HFF-Myc (cell line): ENCODE measurements at regions not wholly inside any gene's neighbourhood (a gene's known extent, or its start where the extent isn't known, plus 50 kb on each side); places are given as distances from the start of the nearest gene placed in this dataset.

Experiments used
- DNase-seq: peaks from one replicate; pipeline ENCODE4 v3.0.0-alpha.2; 2011; ENCODE audit warnings: low read depth; ENCODE audit errors: extremely low read depth
- H3K4me3 ChIP-seq: replicated peaks from 2 replicates; pipeline ENCODE4 v1.5.1; 2011; ENCODE audit warnings: low read depth, mild to moderate bottlenecking, control low read depth, low read length
- TF ChIP-seq, protein P1 (sequence below): IDR thresholded peaks from 2 replicates; pipeline ENCODE4 v1.5.1; 2012; ENCODE audit warnings: mild to moderate bottlenecking, low read depth, low read length, control low read depth; ENCODE audit errors: missing control alignments

DNA sequence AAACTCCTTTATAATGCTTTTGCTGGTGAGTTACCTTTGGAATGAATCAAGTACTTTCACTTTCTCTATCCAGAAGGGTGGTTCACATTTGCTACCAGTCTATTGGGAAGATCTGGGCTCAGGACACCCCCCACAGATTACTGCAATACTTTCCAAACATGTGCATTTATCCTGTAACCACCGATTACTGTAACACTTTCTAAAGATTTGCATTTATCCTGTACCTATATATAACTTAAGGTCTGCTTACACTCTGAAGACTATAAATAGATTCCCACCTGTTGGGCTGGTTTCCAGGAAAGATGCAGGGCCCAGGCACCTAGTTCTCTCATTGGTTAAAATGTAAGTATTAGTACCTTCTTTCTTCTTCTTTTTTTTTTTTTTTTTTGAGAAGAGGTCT is 113.0 kb upstream of the NEDD4L start:
- TF ChIP-seq, protein P1, sequence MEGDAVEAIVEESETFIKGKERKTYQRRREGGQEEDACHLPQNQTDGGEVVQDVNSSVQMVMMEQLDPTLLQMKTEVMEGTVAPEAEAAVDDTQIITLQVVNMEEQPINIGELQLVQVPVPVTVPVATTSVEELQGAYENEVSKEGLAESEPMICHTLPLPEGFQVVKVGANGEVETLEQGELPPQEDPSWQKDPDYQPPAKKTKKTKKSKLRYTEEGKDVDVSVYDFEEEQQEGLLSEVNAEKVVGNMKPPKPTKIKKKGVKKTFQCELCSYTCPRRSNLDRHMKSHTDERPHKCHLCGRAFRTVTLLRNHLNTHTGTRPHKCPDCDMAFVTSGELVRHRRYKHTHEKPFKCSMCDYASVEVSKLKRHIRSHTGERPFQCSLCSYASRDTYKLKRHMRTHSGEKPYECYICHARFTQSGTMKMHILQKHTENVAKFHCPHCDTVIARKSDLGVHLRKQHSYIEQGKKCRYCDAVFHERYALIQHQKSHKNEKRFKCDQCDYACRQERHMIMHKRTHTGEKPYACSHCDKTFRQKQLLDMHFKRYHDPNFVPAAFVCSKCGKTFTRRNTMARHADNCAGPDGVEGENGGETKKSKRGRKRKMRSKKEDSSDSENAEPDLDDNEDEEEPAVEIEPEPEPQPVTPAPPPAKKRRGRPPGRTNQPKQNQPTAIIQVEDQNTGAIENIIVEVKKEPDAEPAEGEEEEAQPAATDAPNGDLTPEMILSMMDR, result no peak
- DNase-seq, result no peak
- no peak overlapping the region for H3K4me3 ChIP-seq

DNA sequence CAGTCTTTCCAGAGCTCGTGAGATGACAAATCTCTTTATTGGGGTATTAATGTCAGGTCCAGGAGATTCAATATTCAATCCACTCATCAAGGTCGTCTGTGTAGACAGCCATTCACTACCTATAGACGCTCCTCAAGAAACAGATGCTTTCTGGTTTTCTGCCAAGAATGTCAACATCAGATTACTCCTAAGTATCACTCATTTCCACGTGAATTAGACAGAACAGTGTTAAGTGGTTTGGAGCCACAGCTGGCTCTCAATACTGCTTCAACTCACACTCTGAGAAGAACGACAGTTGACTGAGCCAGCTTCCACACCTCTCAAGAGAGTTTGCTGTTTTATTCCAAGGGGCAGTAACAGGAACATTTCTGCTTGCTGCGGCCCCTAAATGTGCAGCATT is 113.5 kb upstream of the NEDD4L start:
- DNase-seq, result no peak
- TF ChIP-seq, protein P1, result no peak
- no peak overlapping the region for H3K4me3 ChIP-seq

DNA sequence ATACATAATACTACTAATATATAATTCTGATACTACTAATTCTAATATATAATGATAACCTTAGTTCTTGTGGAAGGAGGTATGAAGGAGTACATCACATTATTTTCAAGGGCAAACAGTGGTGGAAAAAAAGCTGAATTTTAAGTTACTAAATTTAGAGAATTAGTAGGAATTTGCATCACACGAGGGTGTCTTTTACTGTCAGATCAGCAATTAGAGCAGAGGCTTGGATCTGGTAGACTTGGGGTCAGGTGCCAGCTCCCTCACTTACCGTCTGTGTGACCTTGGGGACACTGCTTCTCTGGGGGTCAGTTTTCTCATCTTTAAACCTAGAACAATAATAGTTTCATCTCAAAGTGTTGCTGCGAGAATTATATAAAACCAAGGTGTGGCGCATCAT is 114.1 kb upstream of the NEDD4L start:
- no peak overlapping the region for H3K4me3 ChIP-seq
- TF ChIP-seq, protein P1, result no peak
- DNase-seq, result no peak

DNA sequence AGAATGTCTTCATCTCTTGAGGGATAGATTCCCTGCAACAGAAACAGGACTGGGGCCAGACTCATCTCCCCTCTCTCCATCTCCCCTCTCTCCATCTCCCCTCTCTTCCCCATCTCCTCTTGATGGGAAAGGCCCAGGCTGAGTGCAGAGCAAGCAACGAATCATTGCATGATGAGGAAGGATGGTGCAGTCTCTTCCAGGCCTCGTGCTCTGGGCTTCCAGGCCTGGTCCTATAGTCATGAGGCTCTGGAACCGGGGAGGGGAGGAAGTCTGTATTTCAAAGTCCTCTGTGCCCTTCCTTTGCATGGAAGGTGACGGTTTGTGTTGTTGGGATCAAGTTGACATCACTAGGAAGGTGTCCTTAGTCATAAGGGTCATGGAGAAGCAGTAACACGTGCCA is 115.6 kb upstream of the NEDD4L start:
- TF ChIP-seq, protein P1, result no peak
- H3K4me3 ChIP-seq, result no peak overlapping the region
- no peak for DNase-seq

DNA sequence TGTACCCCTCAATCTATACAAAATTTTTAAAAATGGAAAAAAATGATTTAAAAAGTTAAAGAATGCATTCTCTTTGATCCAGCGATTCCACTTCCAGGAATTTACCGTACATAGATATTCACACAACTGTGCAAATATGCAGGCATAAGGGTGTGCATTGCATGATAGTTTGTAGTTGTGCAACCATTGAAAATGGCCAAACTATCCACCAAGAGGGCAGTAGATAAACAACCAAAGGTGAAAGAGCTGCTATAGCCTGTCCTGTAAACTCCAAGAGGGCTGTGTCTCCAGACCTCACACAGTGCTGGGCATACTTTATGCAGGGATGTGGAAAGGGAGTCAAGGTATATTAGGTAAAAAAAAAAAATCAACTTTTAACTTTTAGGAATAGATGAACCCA is 116.5 kb upstream of the NEDD4L start:
- no peak for DNase-seq
- no peak overlapping the region for H3K4me3 ChIP-seq
- TF ChIP-seq, protein P1, result no peak

DNA sequence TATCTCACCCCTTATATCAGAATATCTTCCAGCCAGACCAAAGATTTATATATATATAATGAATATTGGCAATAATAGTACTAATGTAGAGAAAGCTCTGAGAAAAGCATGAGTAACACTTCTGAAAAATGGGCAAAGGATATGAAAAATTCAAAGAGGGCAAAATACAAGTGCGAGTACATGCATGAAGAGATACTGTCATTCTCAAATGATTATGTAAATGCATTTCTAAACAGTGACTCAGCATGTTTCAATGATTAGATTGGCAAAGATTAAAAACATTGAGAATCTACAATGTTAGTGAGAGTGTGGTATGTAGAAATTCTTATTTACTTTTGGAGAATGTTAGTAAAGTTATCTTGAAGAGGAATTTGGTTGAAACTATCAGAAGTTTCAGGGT is 118.3 kb upstream of the NEDD4L start:
- no peak for DNase-seq
- TF ChIP-seq, protein P1, result no peak
- no peak overlapping the region for H3K4me3 ChIP-seq

DNA sequence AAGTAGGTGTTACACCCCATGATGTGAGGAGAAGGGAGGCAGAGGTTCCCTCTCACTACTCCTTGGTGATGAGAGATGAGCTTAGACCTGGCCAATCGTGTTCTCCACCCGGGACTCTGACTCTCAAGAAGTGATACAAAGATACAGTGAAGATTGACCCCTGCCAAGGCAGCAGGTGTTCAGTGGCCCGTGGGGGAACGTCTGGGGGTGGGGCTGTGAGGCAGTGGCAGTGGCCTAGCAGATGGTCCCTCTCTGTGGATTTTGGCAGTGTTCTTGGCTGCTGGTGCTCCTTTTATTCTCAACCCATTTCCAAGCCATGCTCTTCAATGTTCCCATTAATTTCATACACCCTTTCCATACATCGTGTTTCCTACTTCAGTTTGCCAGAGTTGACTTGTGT is 120.4 kb upstream of the NEDD4L start:
- DNase-seq, result no peak
- TF ChIP-seq, protein P1, result no peak

More for the DNA sequence above, 120.4 kb upstream of the NEDD4L start:
- no peak overlapping the region for H3K4me3 ChIP-seq
